Upper lobe of left lung (tissue), 4 donors: ENCODE measurements at regions not wholly inside any gene's neighbourhood (a gene's known extent, or its start where the extent isn't known, plus 50 kb on each side); places are given as distances from the start of the nearest gene placed in this dataset.

Experiments
- POLR2A ChIP-seq, 4 donors: fragments of 450-650 bp; IDR thresholded peaks; one replicate each; pipeline ENCODE4 v1.5.1; 2016 to 2017; ENCODE audit warnings: antibody characterized with exemption in 4 of 4, mild to moderate bottlenecking in 2 of 4
- POLR2AphosphoS5 ChIP-seq, 2 donors: sonication (generic); formaldehyde crosslinking; IDR thresholded peaks; one replicate each; pipeline ENCODE4 v1.5.1; 2017; ENCODE audit warnings: antibody characterized with exemption in 2 of 2
- TF ChIP-seq, protein P1 (sequence below), 6 experiments: fragments of 450-650 bp in 4 of 6; fragments of 200-600 bp in 2 of 6; sonication (generic) in 2 of 6; IDR thresholded peaks; one replicate each; pipeline ENCODE4 v1.5.1; 2016 to 2019; ENCODE audit warnings: antibody characterized with exemption in 6 of 6

DNA sequence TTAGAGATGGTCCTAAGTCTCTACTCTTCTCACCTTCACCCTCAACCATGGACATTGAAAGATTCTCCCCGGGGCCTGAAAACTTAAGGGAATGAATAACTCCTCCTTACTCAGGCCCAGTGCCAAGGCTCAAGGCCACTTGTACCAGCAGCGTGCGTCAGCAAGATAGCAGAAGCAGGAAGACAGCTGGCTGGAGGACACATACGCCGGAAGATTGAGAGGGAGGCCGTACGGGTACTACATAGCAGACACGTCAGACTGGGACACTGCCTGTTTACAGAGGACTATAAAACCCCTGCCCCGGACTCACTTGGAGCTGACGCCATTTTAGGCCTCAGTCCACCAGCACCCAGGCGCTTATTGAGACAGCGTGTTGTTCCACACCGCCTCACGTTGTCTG is 75.8 kb upstream of the MED13 start:
- TF ChIP-seq, protein P1, sequence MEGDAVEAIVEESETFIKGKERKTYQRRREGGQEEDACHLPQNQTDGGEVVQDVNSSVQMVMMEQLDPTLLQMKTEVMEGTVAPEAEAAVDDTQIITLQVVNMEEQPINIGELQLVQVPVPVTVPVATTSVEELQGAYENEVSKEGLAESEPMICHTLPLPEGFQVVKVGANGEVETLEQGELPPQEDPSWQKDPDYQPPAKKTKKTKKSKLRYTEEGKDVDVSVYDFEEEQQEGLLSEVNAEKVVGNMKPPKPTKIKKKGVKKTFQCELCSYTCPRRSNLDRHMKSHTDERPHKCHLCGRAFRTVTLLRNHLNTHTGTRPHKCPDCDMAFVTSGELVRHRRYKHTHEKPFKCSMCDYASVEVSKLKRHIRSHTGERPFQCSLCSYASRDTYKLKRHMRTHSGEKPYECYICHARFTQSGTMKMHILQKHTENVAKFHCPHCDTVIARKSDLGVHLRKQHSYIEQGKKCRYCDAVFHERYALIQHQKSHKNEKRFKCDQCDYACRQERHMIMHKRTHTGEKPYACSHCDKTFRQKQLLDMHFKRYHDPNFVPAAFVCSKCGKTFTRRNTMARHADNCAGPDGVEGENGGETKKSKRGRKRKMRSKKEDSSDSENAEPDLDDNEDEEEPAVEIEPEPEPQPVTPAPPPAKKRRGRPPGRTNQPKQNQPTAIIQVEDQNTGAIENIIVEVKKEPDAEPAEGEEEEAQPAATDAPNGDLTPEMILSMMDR (IDR thresholded peaks at IDR 0.05): no peak
- TF ChIP-seq POLR2AphosphoS5 (IDR thresholded peaks at IDR 0.05) (no peak), POLR2A (IDR thresholded peaks at IDR 0.05) (no peak)
